IMR-90 (cell line): ENCODE measurements at regions not wholly inside any gene's neighbourhood (a gene's known extent, or its start where the extent isn't known, plus 50 kb on each side); places are given as distances from the start of the nearest gene placed in this dataset.

Source experiments
- ATAC-seq: fragments of 200-7000 bp; cut with Tn5 transposase; 2 replicates; pipeline ENCODE4 v1.9.1; 2020; ENCODE audit warnings: low read depth, mild to moderate bottlenecking, moderate library complexity
- BruUV-seq: library from RNA; stranded (reverse); fragments of 400-500 nt; replicated peaks from 2 replicates; lab custom pipeline; 2021; lab: Mats Ljungman, UMichigan
- CTCF ChIA-PET: fragments of 300-600 bp; formaldehyde crosslinking; extraction: SDS; loops from one replicate; lab custom pipeline; 2021; ENCODE audit warnings: antibody characterized with exemption; lab: Yijun Ruan, JAX
- POLR2A ChIA-PET: fragments of 300-600 bp; sonication (Branson Sonifier 250); formaldehyde crosslinking; loops from one replicate; lab custom pipeline; 2022; ENCODE audit warnings: antibody characterized with exemption; ENCODE audit not compliant: unreplicated experiment; lab: Charles Lee
- DNase-seq: peaks from one replicate; pipeline ENCODE4 v3.0.0; 2013
- H2AFZ ChIP-seq: replicated peaks from 2 replicates; pipeline ENCODE3; 2013; ENCODE audit warnings: low read length, mild to moderate bottlenecking; ENCODE audit not compliant: poor library complexity
- H2AK5ac ChIP-seq: 2 replicates; pipeline ENCODE4 v1.6.1; 2013; ENCODE audit warnings: low read depth, low read length, inconsistent platforms
- H2AK9ac ChIP-seq: replicated peaks from 2 replicates; pipeline ENCODE3; 2013; ENCODE audit warnings: mild to moderate bottlenecking, low read depth, low read length, moderate library complexity; ENCODE audit not compliant: poor library complexity
- H2BK120ac ChIP-seq: 2 replicates; pipeline ENCODE4 v1.6.1; 2013; ENCODE audit warnings: low read depth, low read length, inconsistent platforms
- H2BK15ac ChIP-seq: 3 replicates; pipeline ENCODE4 v1.6.1; 2013; ENCODE audit warnings: low read depth, low read length, inconsistent platforms
- H2BK20ac ChIP-seq: 2 replicates; pipeline ENCODE4 v1.6.1; 2013; ENCODE audit warnings: low read depth, mild to moderate bottlenecking, inconsistent platforms, low read length, moderate library complexity
- H2BK5ac ChIP-seq: 2 replicates; pipeline ENCODE4 v1.6.1; 2013; ENCODE audit warnings: mild to moderate bottlenecking, low read depth, low read length, inconsistent platforms; ENCODE audit not compliant: poor library complexity, severe bottlenecking
- H3K14ac ChIP-seq: replicated peaks from 2 replicates; pipeline ENCODE4 v1.6.1; 2013; ENCODE audit warnings: low read depth, low read length, inconsistent platforms
- H3K18ac ChIP-seq: 2 replicates; pipeline ENCODE4 v1.6.1; 2013; ENCODE audit warnings: low read depth, low read length, control low read depth
- H3K23ac ChIP-seq: 2 replicates; pipeline ENCODE4 v1.6.1; 2013; ENCODE audit warnings: low read depth, low read length, inconsistent platforms
- H3K27ac ChIP-seq: 2 replicates; pipeline ENCODE4 v1.5.1; 2013; ENCODE audit warnings: mild to moderate bottlenecking, control low read depth, low read length; ENCODE audit not compliant: insufficient read depth
- H3K27me3 ChIP-seq: 2 replicates; pipeline ENCODE4 v1.6.1; 2013; ENCODE audit warnings: low read length; ENCODE audit not compliant: control insufficient read depth, insufficient read depth
- H3K36me3 ChIP-seq: 2 replicates; pipeline ENCODE4 v1.6.1; 2013; ENCODE audit warnings: low read length, mixed read lengths; ENCODE audit not compliant: control insufficient read depth, insufficient read depth
- H3K4ac ChIP-seq: 2 replicates; pipeline ENCODE4 v1.6.1; 2013; ENCODE audit warnings: low read depth, low read length, inconsistent platforms
- H3K4me1 ChIP-seq: 2 replicates; pipeline ENCODE4 v1.6.1; 2013; ENCODE audit warnings: low read length, mixed read lengths; ENCODE audit not compliant: control insufficient read depth, insufficient read depth
- H3K4me2 ChIP-seq: 2 replicates; pipeline ENCODE4 v1.6.1; 2013; ENCODE audit warnings: low read depth, mild to moderate bottlenecking, control low read depth, low read length, moderate library complexity
- H3K4me3 ChIP-seq: 2 replicates; pipeline ENCODE4 v1.5.1; 2013; ENCODE audit warnings: low read depth, mild to moderate bottlenecking, control low read depth, low read length, moderate library complexity; ENCODE audit not compliant: insufficient read depth
- H3K56ac ChIP-seq: 2 replicates; pipeline ENCODE4 v1.6.1; 2013; ENCODE audit warnings: low read length, inconsistent platforms; ENCODE audit not compliant: insufficient read depth; ENCODE audit errors: extremely low read depth
- H3K79me1 ChIP-seq, 2 experiments: 2 replicates each; pipeline ENCODE4 v1.6.1; 2013; ENCODE audit warnings: low read length in 2 of 2, inconsistent platforms in 1 of 2, low read depth in 1 of 2
- H3K9ac ChIP-seq: 2 replicates; pipeline ENCODE4 v1.6.1; 2013; ENCODE audit warnings: low read depth, low read length, control low read depth
- H3K9me1 ChIP-seq: 2 replicates; pipeline ENCODE4 v1.6.1; 2013; ENCODE audit warnings: low read length, inconsistent platforms; ENCODE audit not compliant: insufficient read depth
- H3K9me3 ChIP-seq: 2 replicates; pipeline ENCODE4 v1.6.1; 2013; ENCODE audit warnings: low read length; ENCODE audit not compliant: control insufficient read depth, insufficient read depth
- H4K20me1 ChIP-seq: 2 replicates; pipeline ENCODE4 v1.6.1; 2013; ENCODE audit warnings: low read length, inconsistent platforms; ENCODE audit not compliant: insufficient read depth
- H4K5ac ChIP-seq: 2 replicates; pipeline ENCODE4 v1.6.1; 2013; ENCODE audit warnings: mild to moderate bottlenecking, low read depth, low read length, control low read depth
- H4K8ac ChIP-seq, 2 experiments: 2 replicates each; pipeline ENCODE4 v1.6.1; 2013; ENCODE audit warnings: low read depth in 2 of 2, low read length in 2 of 2, control low read depth in 1 of 2, inconsistent platforms in 1 of 2
- H4K91ac ChIP-seq: 2 replicates; pipeline ENCODE4 v1.6.1; 2013; ENCODE audit warnings: low read depth, low read length, inconsistent platforms; ENCODE audit not compliant: insufficient read depth
- CEBPB ChIP-seq: IDR thresholded peaks from 2 replicates; pipeline ENCODE4 v1.6.1; 2012; ENCODE audit warnings: low read depth, low read length, improper control_type of control experiment
- ELK1 ChIP-seq: fragments of 150-350 bp; IDR thresholded peaks from 2 replicates; pipeline ENCODE4 v1.6.1; 2016; ENCODE audit warnings: low read depth, mild to moderate bottlenecking, low read length, moderate library complexity, borderline replicate concordance
- FOS ChIP-seq: fragments of 150-350 bp; IDR thresholded peaks from 2 replicates; pipeline ENCODE4 v1.6.1; 2016; ENCODE audit warnings: low read depth, low read length
- MXI1 ChIP-seq: IDR thresholded peaks from 2 replicates; pipeline ENCODE4 v1.6.1; 2012; ENCODE audit warnings: low read depth, mild to moderate bottlenecking, low read length, moderate library complexity, borderline replicate concordance
- NFE2L2 ChIP-seq: fragments of 150-350 bp; IDR thresholded peaks from 2 replicates; pipeline ENCODE4 v1.6.1; 2016; ENCODE audit warnings: low read depth, mild to moderate bottlenecking, low read length
- POLR2A ChIP-seq: IDR thresholded peaks from 2 replicates; pipeline ENCODE4 v1.6.1; 2012; ENCODE audit warnings: mild to moderate bottlenecking, low read depth, low read length
- RAD21 ChIP-seq: IDR thresholded peaks from 2 replicates; pipeline ENCODE4 v1.6.1; 2012; ENCODE audit warnings: low read length, improper control_type of control experiment
- RCOR1 ChIP-seq: IDR thresholded peaks from 2 replicates; pipeline ENCODE4 v1.6.1; 2012; ENCODE audit warnings: mild to moderate bottlenecking, low read length, improper control_type of control experiment; ENCODE audit not compliant: insufficient replicate concordance
- RFX5 ChIP-seq: IDR thresholded peaks from 2 replicates; pipeline ENCODE4 v1.8.0; 2012; ENCODE audit warnings: low read depth, mild to moderate bottlenecking, low read length, moderate library complexity
- SMC3 ChIP-seq: fragments of 150-350 bp; IDR thresholded peaks from 2 replicates; pipeline ENCODE4 v1.6.1; 2016; ENCODE audit warnings: low read depth, mild to moderate bottlenecking, antibody characterized with exemption, low read length, moderate library complexity
- USF2 ChIP-seq: fragments of 150-350 bp; IDR thresholded peaks from 2 replicates; pipeline ENCODE4 v1.6.1; 2017; ENCODE audit warnings: mild to moderate bottlenecking, antibody characterized with exemption, low read length, low read depth
- WGBS, 2 experiments: methylation state at CpG; one replicate each; pipeline versions ENCODE4 v1.1.5 to v1.1.7; 2013; ENCODE audit warnings: missing lambda C conversion rate in 2 of 2; ENCODE audit not compliant: insufficient read length in 1 of 2; ENCODE audit errors: extremely low coverage in 2 of 2; 5-methylcytosine and 5-hydroxymethylcytosine counted together
- dilution Hi-C: fragments of 300-500 bp; cut with HindIII; formaldehyde crosslinking; loops from one replicate; pipeline ENCODE4 v1.14.3; 2018; ENCODE audit warnings: low sequenced_read_pairs; ENCODE audit not compliant: unreplicated experiment
- in situ Hi-C: fragments of 300-500 bp; cut with MboI; formaldehyde crosslinking; loops from 3 replicates; pipeline ENCODE4 v1.14.3; 2019; ENCODE audit warnings: low sequenced_read_pairs, inconsistent platforms, mixed read lengths
- intact Hi-C: fragments of 100-400 bp; cut with micrococcal nuclease; formaldehyde crosslinking; loops from 2 replicates; pipeline ENCODE4 v1.10.0; 2022

GRCh38 chr15:88316586-88316985 lies 60.0 kb upstream of the NTRK3 start:
- Histone ChIP-seq H3K4ac (no peak overlapping the region), H3K27me3 (no peaks in the 10 kb centered on the region), H4K8ac (no peak overlapping the region), H4K20me1 (no peaks in the 10 kb centered on the region), H3K23ac (no peak overlapping the region), H2BK15ac (no peak overlapping the region), H3K9me3 (no peaks in the 10 kb centered on the region), H3K4me2 (no peak overlapping the region), H3K18ac (no peak overlapping the region), H2AFZ (no peak overlapping the region), H3K79me1 (no peaks in the 10 kb centered on the region), H4K91ac (no peak overlapping the region), H3K4me3 (no peak overlapping the region), H4K5ac (no peak overlapping the region), H2BK120ac (no peak overlapping the region), H2AK5ac (no peak overlapping the region), H3K56ac (no peak overlapping the region), H2BK20ac (no peak overlapping the region), H2AK9ac (no peak overlapping the region), H3K36me3 (no peaks in the 10 kb centered on the region), H2BK5ac (no peak overlapping the region), H3K27ac (no peak overlapping the region), H3K14ac (no peak overlapping the region), H3K9ac (no peak overlapping the region), H3K9me1 (no peaks in the 10 kb centered on the region), H3K4me1 (no peaks in the 10 kb centered on the region)
- intact Hi-C loops (no loop called here), in situ Hi-C loops (no loop called here), dilution Hi-C loops (no loop called here)
- no TSS peak for BruUV-seq
- ATAC-seq (no peak), DNase-seq (no peak)
- ChIA-PET POLR2A (no interaction called here), CTCF (no interaction called here)
- WGBS, 2 experiments = no CpG with 5 or more reads among the region's 3 CpGs
- TF ChIP-seq NFE2L2 (no peak), FOS (no peak), MXI1 (no peak), CEBPB (no peak), RFX5 (no peak), RAD21 (no peak), SMC3 (no peak), USF2 (no peak), RCOR1 (no peak), ELK1 (no peak), POLR2A (no peak)
